Kidney (tissue), 13 donors: ENCODE measurements at regions not wholly inside any gene's neighbourhood (a gene's known extent, or its start where the extent isn't known, plus 50 kb on each side); places are given as distances from the start of the nearest gene placed in this dataset.
A peak's percentile ranks its signal among the peaks of the same experiment; 100 is the strongest.

Experiments
- DNase-seq, 5 donors: peaks; one replicate each; pipeline ENCODE4 v3.0.0-alpha.2; 2013 to 2020
- FAIRE-seq: peaks from 2 replicates; lab custom pipeline; 2012; peaks lifted over from hg19 to GRCh38; lab: Jason Lieb, UNC
- H3K27ac ChIP-seq, 2 donors: one replicate each; pipeline ENCODE4 v1.7.0; 2013; ENCODE audit warnings: low read depth in 2 of 2, low read length in 2 of 2, inconsistent platforms in 1 of 2
- H3K27me3 ChIP-seq: one replicate; pipeline ENCODE4 v1.7.1; 2013; ENCODE audit warnings: low read length, inconsistent platforms; ENCODE audit not compliant: control insufficient read depth, insufficient read depth
- H3K36me3 ChIP-seq, 3 donors: one replicate each; pipeline versions ENCODE4 v1.7.0 to v1.7.1; 2013; ENCODE audit warnings: low read length in 3 of 3, control low read depth in 1 of 3, inconsistent platforms in 1 of 3; ENCODE audit not compliant: insufficient read depth in 3 of 3, control insufficient read depth in 2 of 3
- H3K4me1 ChIP-seq, 3 donors: one replicate each; pipeline versions ENCODE4 v1.7.0 to v1.7.1; 2013; ENCODE audit warnings: low read length in 3 of 3, inconsistent platforms in 1 of 3, low read depth in 1 of 3; ENCODE audit not compliant: control insufficient read depth in 2 of 3, insufficient read depth in 2 of 3
- H3K4me3 ChIP-seq, 3 donors: one replicate each; pipeline versions ENCODE4 v1.7.0 to v1.8.1; 2013; ENCODE audit warnings: low read length in 3 of 3, control low read depth in 1 of 3, inconsistent platforms in 1 of 3
- H3K9ac ChIP-seq, 3 donors: one replicate each; pipeline versions ENCODE4 v1.7.0 to v1.7.1; 2013; ENCODE audit warnings: low read length in 3 of 3, control low read depth in 1 of 3, inconsistent platforms in 1 of 3
- H3K9me3 ChIP-seq, 3 donors: one replicate each; pipeline versions ENCODE4 v1.7.0 to v1.7.1; 2013; ENCODE audit warnings: low read length in 3 of 3, control low read depth in 1 of 3, inconsistent platforms in 1 of 3; ENCODE audit not compliant: control insufficient read depth in 2 of 3, insufficient read depth in 1 of 3
- CTCF ChIP-seq: IDR thresholded peaks from 3 replicates; pipeline ENCODE4 v1.5.1; 2012; ENCODE audit warnings: mild to moderate bottlenecking, moderate library complexity, borderline replicate concordance; ENCODE audit not compliant: insufficient read depth; ENCODE audit errors: extremely low read depth
- intact Hi-C: fragments of 100-400 bp; cut with DNase I; formaldehyde crosslinking; loops from one replicate; pipeline ENCODE4 v1.11.1; 2022
- donor health status: control.
- donor health status: control.
- donor health status: control.
- donor health status: control.
- donor health status: control.
- donor health status: DM: yes; HTN: yes; CAD: no.
- donor health status: Normal renal cell carcinoma (clear cell type).

GRCh38 chr2:199594443-199594842 is 136.7 kb upstream of the SATB2 start:
- FAIRE-seq (no peak), DNase-seq (no peak)
- Histone ChIP-seq H3K4me1 (no peaks in the 10 kb centered on the region), H3K9me3 (no peaks in the 10 kb centered on the region), H3K4me3 (no peak overlapping the region), H3K9ac (no peak overlapping the region), H3K27me3 (peaks cover 2% of the 10 kb centered on the region), H3K36me3 (no peaks in the 10 kb centered on the region), H3K27ac (no peak overlapping the region)
- TF ChIP-seq CTCF: no peak
- intact Hi-C loops: no loop called here

- H3K9ac ChIP-seq: no peak overlapping the region
- H3K9me3 ChIP-seq: no peaks in the 10 kb centered on the region
- H3K36me3 ChIP-seq: no peaks in the 10 kb centered on the region
- H3K27ac ChIP-seq: no peak overlapping the region
- no peak overlapping the region for H3K4me3 ChIP-seq
- DNase-seq: no peak
- H3K4me1 ChIP-seq: no peaks in the 10 kb centered on the region
- no peak for TF ChIP-seq CTCF
- intact Hi-C loops: no loop called here
- H3K27me3 ChIP-seq: peaks cover 2% of the 10 kb centered on the region
- no peak for FAIRE-seq
These were observed 134.1 kb upstream of the SATB2 start for GRCh38 chr2:199591826-199592225.

- H3K9me3 ChIP-seq: no peaks in the 10 kb centered on the region
- H3K9ac ChIP-seq: no peak overlapping the region
- no peaks in the 10 kb centered on the region for H3K4me1 ChIP-seq
- FAIRE-seq: no peak
- no peak overlapping the region for H3K4me3 ChIP-seq
- H3K36me3 ChIP-seq: no peaks in the 10 kb centered on the region
- H3K27ac ChIP-seq: no peak overlapping the region
- TF ChIP-seq CTCF: no peak
- peaks cover 2% of the 10 kb centered on the region for H3K27me3 ChIP-seq
- DNase-seq: peak in 3 of 5 donors; percentile 24 to 51 (median 48)
- intact Hi-C loops: no loop called here
These were observed 132.8 kb upstream of the SATB2 start for GRCh38 chr2:199590321-199591203.
